ENCODE measurements at regions not wholly inside any gene's neighbourhood (a gene's known extent, or its start where the extent isn't known, plus 50 kb on each side); places are given as distances from the start of the nearest gene placed in this dataset.

GRCh38 chr18:34981487-34981886 is 59.7 kb upstream of the MAPRE2 start:
- ATAC-seq (ENCODE audit: insufficient read depth, low read depth): no peak
- H4K20me1 ChIP-seq (ENCODE audit: insufficient read depth, low read length): no peaks in the 10 kb centered on the region
- H3K36me3 ChIP-seq (ENCODE audit: insufficient read depth, low read length): no peaks in the 10 kb centered on the region
- no peak for TF ChIP-seq EZH2 (IDR thresholded peaks at IDR 0.05; ENCODE audit: borderline replicate concordance, low read depth, low read length, severe bottlenecking)
- TF ChIP-seq CTCF (IDR thresholded peaks at IDR 0.05; ENCODE audit: borderline replicate concordance, extremely low read depth, low read length, poor library complexity, severe bottlenecking): no peak
- no peak overlapping the region for H2AFZ ChIP-seq (ENCODE audit: low read depth, low read length)
- no peak for DNase-seq
- H3K4me1 ChIP-seq (ENCODE audit: insufficient read depth, low read length): peaks cover 29% of the 10 kb centered on the region
- peaks cover 21% of the 10 kb centered on the region for H3K27me3 ChIP-seq (ENCODE audit: insufficient read depth, low read length, poor library complexity)
- no peak overlapping the region for H3K4me3 ChIP-seq (ENCODE audit: low read depth in 1 of 2, low read length in 2 of 2)
- no peak overlapping the region for H3K4me2 ChIP-seq (ENCODE audit: insufficient read depth, low read length)
- no peak overlapping the region for H3K27ac ChIP-seq (ENCODE audit: low read length)
- H3K9me3 ChIP-seq (ENCODE audit: insufficient read depth, low read length, severe bottlenecking): no peaks in the 10 kb centered on the region
- H3K9ac ChIP-seq (ENCODE audit: low read depth, low read length): no peak overlapping the region
- H3K79me2 ChIP-seq (ENCODE audit: insufficient read depth, low read length): no peaks in the 10 kb centered on the region

GRCh38 chr18:34985963-34986362 is 55.2 kb upstream of the MAPRE2 start:
- DNase-seq (no peak), ATAC-seq (ENCODE audit: insufficient read depth, low read depth) (no peak)
- no peaks in the 10 kb centered on the region for H3K9me3 ChIP-seq (ENCODE audit: insufficient read depth, low read length, severe bottlenecking)
- H3K4me3 ChIP-seq (ENCODE audit: low read depth in 1 of 2, low read length in 2 of 2): no peak overlapping the region
- no peaks in the 10 kb centered on the region for H3K36me3 ChIP-seq (ENCODE audit: insufficient read depth, low read length)
- no peaks in the 10 kb centered on the region for H3K27me3 ChIP-seq (ENCODE audit: insufficient read depth, low read length, poor library complexity)
- TF ChIP-seq CTCF (IDR thresholded peaks at IDR 0.05; ENCODE audit: borderline replicate concordance, extremely low read depth, low read length, poor library complexity, severe bottlenecking) (no peak), EZH2 (IDR thresholded peaks at IDR 0.05; ENCODE audit: borderline replicate concordance, low read depth, low read length, severe bottlenecking) (no peak)
- no peak overlapping the region for H3K9ac ChIP-seq (ENCODE audit: low read depth, low read length)
- no peak overlapping the region for H3K4me2 ChIP-seq (ENCODE audit: insufficient read depth, low read length)
- H3K79me2 ChIP-seq (ENCODE audit: insufficient read depth, low read length): no peaks in the 10 kb centered on the region
- H3K27ac ChIP-seq (ENCODE audit: low read length): no peak overlapping the region
- no peaks in the 10 kb centered on the region for H3K4me1 ChIP-seq (ENCODE audit: insufficient read depth, low read length)
- no peak overlapping the region for H2AFZ ChIP-seq (ENCODE audit: low read depth, low read length)
- H4K20me1 ChIP-seq (ENCODE audit: insufficient read depth, low read length): no peaks in the 10 kb centered on the region

GRCh38 chr18:34990597-34990996 is 50.6 kb upstream of the MAPRE2 start:
- DNase-seq: no peak
- Histone ChIP-seq H3K4me1 (ENCODE audit: insufficient read depth, low read length) (peaks cover 19% of the 10 kb centered on the region), H3K4me3 (ENCODE audit: low read depth in 1 of 2, low read length in 2 of 2) (no peak overlapping the region), H3K4me2 (ENCODE audit: insufficient read depth, low read length) (no peak overlapping the region), H3K9ac (ENCODE audit: low read depth, low read length) (no peak overlapping the region), H3K79me2 (ENCODE audit: insufficient read depth, low read length) (no peaks in the 10 kb centered on the region), H3K9me3 (ENCODE audit: insufficient read depth, low read length, severe bottlenecking) (no peaks in the 10 kb centered on the region), H3K27ac (ENCODE audit: low read length) (no peak overlapping the region), H4K20me1 (ENCODE audit: insufficient read depth, low read length) (no peaks in the 10 kb centered on the region), H3K27me3 (ENCODE audit: insufficient read depth, low read length, poor library complexity) (no peaks in the 10 kb centered on the region), H3K36me3 (ENCODE audit: insufficient read depth, low read length) (no peaks in the 10 kb centered on the region), H2AFZ (ENCODE audit: low read depth, low read length) (no peak overlapping the region)
- ATAC-seq (ENCODE audit: insufficient read depth, low read depth): no peak
- TF ChIP-seq EZH2 (IDR thresholded peaks at IDR 0.05; ENCODE audit: borderline replicate concordance, low read depth, low read length, severe bottlenecking): no peak
- no peak for TF ChIP-seq CTCF (IDR thresholded peaks at IDR 0.05; ENCODE audit: borderline replicate concordance, extremely low read depth, low read length, poor library complexity, severe bottlenecking)

GRCh38 chr18:34991152-34991551 is 50.1 kb upstream of the MAPRE2 start:
- Histone ChIP-seq H2AFZ (ENCODE audit: low read depth, low read length) (no peak overlapping the region), H3K27me3 (ENCODE audit: insufficient read depth, low read length, poor library complexity) (no peaks in the 10 kb centered on the region), H3K9ac (ENCODE audit: low read depth, low read length) (no peak overlapping the region), H3K4me2 (ENCODE audit: insufficient read depth, low read length) (no peak overlapping the region), H3K4me3 (ENCODE audit: low read depth in 1 of 2, low read length in 2 of 2) (no peak overlapping the region), H3K36me3 (ENCODE audit: insufficient read depth, low read length) (no peaks in the 10 kb centered on the region), H4K20me1 (ENCODE audit: insufficient read depth, low read length) (no peaks in the 10 kb centered on the region), H3K79me2 (ENCODE audit: insufficient read depth, low read length) (no peaks in the 10 kb centered on the region), H3K9me3 (ENCODE audit: insufficient read depth, low read length, severe bottlenecking) (no peaks in the 10 kb centered on the region), H3K4me1 (ENCODE audit: insufficient read depth, low read length) (peaks cover 19% of the 10 kb centered on the region), H3K27ac (ENCODE audit: low read length) (no peak overlapping the region)
- no peak for TF ChIP-seq EZH2 (IDR thresholded peaks at IDR 0.05; ENCODE audit: borderline replicate concordance, low read depth, low read length, severe bottlenecking)
- no peak for TF ChIP-seq CTCF (IDR thresholded peaks at IDR 0.05; ENCODE audit: borderline replicate concordance, extremely low read depth, low read length, poor library complexity, severe bottlenecking)
- ATAC-seq (ENCODE audit: insufficient read depth, low read depth): no peak
- no peak for DNase-seq
